Smooth muscle cell (in vitro differentiated cells): ENCODE measurements at regions not wholly inside any gene's neighbourhood (a gene's known extent, or its start where the extent isn't known, plus 50 kb on each side); places are given as distances from the start of the nearest gene placed in this dataset.

Source experiments
- DNase-seq: peaks from one replicate; lab custom pipeline; 2025; ENCODE audit not compliant: unreplicated experiment; lab: John Stamatoyannopoulos, UW
- H2AFZ ChIP-seq: fragments of 200-600 bp; sonication (generic); 2 replicates; pipeline ENCODE4 v1.6.0; 2016; ENCODE audit warnings: antibody characterized with exemption, low read depth, mild to moderate bottlenecking
- H3F3A ChIP-seq: fragments of 200-600 bp; sonication (generic); 2 replicates; pipeline ENCODE4 v1.6.0; 2017; ENCODE audit warnings: antibody characterized with exemption, low read depth
- H3K27ac ChIP-seq: fragments of 200-600 bp; sonication (generic); 2 replicates; pipeline ENCODE4 v1.5.1; 2016; ENCODE audit warnings: low read depth, mild to moderate bottlenecking
- H3K27me3 ChIP-seq: fragments of 200-600 bp; sonication (generic); 2 replicates; pipeline ENCODE4 v1.6.1; 2016; ENCODE audit warnings: low read depth, mild to moderate bottlenecking
- H3K36me3 ChIP-seq: fragments of 200-600 bp; sonication (generic); 2 replicates; pipeline ENCODE4 v1.5.1; 2016; ENCODE audit warnings: low read depth
- H3K4me1 ChIP-seq: fragments of 200-600 bp; sonication (generic); 2 replicates; pipeline ENCODE4 v1.5.1; 2016; ENCODE audit warnings: low read depth
- H3K4me2 ChIP-seq: fragments of 200-600 bp; sonication (generic); 2 replicates; pipeline ENCODE4 v1.6.0; 2016; ENCODE audit warnings: mild to moderate bottlenecking
- H3K4me3 ChIP-seq: fragments of 200-600 bp; sonication (generic); 2 replicates; pipeline ENCODE4 v1.5.1; 2016; ENCODE audit warnings: mild to moderate bottlenecking
- H3K79me2 ChIP-seq: fragments of 200-600 bp; sonication (generic); 2 replicates; pipeline ENCODE4 v1.6.0; 2016; ENCODE audit warnings: low read depth, mild to moderate bottlenecking
- H3K9ac ChIP-seq: fragments of 200-600 bp; sonication (generic); 2 replicates; pipeline ENCODE4 v1.6.0; 2016; ENCODE audit warnings: low read depth
- H3K9me3 ChIP-seq: fragments of 200-600 bp; sonication (generic); replicated peaks from 2 replicates; pipeline ENCODE4 v1.5.1; 2016; ENCODE audit warnings: low read depth
- H4K20me1 ChIP-seq: fragments of 200-600 bp; sonication (generic); 2 replicates; pipeline ENCODE4 v1.6.0; 2016; ENCODE audit warnings: low read depth
- WGBS: methylation state at CpG from one replicate; pipeline ENCODE4 v1.1.7; 2016; ENCODE audit warnings: low lambda C conversion rate; 5-methylcytosine and 5-hydroxymethylcytosine counted together
- TF ChIP-seq, protein P1 (sequence below): fragments of 200-600 bp; sonication (generic); IDR thresholded peaks from 2 replicates; pipeline ENCODE4 v1.5.1; 2017; ENCODE audit warnings: borderline replicate concordance, mild to moderate bottlenecking, antibody characterized with exemption; ENCODE audit not compliant: insufficient read depth, poor library complexity, severe bottlenecking

DNA sequence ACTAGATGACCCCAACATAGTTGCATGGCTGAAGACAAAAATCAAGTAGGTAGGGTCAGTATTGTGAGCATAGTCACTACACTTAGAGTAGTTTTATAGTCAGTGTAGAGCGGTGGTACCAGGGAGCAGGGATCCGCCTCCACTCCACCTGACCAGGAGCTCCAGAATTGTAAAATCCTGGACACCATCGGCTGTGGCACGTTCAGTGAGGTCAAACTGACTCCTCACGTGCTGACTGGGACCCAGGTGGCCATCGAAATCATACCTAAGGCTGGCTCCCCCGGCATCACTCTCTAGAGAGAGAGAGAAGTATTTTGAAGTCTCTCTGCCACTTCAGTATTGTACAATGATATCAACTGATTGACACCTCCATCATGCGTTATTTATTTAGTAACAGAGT lies 59.7 kb upstream of the TAMM41 start:
- H3K4me1 ChIP-seq, result no peaks in the 10 kb centered on the region
- TF ChIP-seq, protein P1, sequence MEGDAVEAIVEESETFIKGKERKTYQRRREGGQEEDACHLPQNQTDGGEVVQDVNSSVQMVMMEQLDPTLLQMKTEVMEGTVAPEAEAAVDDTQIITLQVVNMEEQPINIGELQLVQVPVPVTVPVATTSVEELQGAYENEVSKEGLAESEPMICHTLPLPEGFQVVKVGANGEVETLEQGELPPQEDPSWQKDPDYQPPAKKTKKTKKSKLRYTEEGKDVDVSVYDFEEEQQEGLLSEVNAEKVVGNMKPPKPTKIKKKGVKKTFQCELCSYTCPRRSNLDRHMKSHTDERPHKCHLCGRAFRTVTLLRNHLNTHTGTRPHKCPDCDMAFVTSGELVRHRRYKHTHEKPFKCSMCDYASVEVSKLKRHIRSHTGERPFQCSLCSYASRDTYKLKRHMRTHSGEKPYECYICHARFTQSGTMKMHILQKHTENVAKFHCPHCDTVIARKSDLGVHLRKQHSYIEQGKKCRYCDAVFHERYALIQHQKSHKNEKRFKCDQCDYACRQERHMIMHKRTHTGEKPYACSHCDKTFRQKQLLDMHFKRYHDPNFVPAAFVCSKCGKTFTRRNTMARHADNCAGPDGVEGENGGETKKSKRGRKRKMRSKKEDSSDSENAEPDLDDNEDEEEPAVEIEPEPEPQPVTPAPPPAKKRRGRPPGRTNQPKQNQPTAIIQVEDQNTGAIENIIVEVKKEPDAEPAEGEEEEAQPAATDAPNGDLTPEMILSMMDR, result no peak
- H3K4me3 ChIP-seq, result no peak overlapping the region
- H3K36me3 ChIP-seq, result no peaks in the 10 kb centered on the region
- H3K79me2 ChIP-seq, result no peaks in the 10 kb centered on the region
- H3K9me3 ChIP-seq, result no peaks in the 10 kb centered on the region
- H3K4me2 ChIP-seq, result no peak overlapping the region
- peaks cover 9% of the 10 kb centered on the region for H3K27me3 ChIP-seq
- no peak overlapping the region for H3K27ac ChIP-seq
- 88% methylated on average over 8 of the region's 8 CpGs for WGBS
- H4K20me1 ChIP-seq, result no peaks in the 10 kb centered on the region
- no peak overlapping the region for H2AFZ ChIP-seq
- H3K9ac ChIP-seq, result no peak overlapping the region
- no peak for DNase-seq
- H3F3A ChIP-seq, result no peaks in the 10 kb centered on the region

DNA sequence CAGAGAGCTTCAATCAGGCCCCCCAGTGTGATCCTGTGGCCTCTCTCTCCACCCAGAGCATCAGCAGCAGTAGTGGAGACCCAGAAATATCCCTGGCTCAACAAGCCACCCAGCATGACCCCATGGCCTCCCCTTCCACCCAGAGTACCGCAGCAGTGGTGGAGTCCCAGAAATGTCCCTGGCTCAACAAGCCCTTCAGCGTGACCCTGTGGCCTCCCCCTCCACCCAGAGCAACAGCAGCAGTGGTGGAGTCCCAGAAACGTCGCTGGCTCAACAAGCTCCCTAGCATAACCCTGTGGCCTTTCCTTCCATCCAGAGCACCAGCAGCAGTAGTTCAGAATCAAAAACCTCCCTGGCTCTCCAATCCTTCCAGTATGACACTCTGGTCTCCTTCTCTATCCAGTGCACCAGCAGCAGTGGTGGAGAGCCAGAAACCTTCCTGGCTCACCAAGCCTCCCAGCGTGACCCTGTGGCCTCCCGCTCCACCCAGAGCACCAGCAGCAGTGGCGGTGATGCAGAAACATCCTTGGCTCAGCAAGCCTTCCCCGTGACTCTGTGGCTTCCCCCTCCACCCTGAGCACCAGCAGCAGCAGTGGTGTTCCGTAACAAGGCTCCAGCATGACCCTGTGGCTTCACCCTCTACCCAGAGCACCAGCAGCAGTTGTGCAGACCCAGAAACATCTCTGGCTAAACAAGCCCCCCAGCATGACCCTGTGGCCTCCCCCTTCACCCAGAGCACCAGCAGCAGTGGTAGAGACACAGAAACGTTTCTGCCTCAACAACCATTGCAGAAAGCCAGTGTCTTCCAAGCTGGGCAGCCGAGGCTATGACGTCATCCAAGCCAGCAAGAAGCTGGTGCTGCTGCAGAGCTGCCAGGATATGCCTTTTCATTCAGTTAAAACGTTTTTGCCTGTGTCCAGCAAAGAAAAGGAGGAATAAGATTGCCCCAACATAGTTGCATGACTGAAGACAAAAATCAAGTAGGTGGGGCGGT lies 61.3 kb upstream of the TAMM41 start:
- Histone ChIP-seq H3K4me2 (no peak overlapping the region), H3K36me3 (no peaks in the 10 kb centered on the region), H3F3A (no peaks in the 10 kb centered on the region), H3K27me3 (peaks cover 6% of the 10 kb centered on the region), H2AFZ (no peak overlapping the region), H3K9ac (no peak overlapping the region), H3K4me3 (no peak overlapping the region), H3K9me3 (no peaks in the 10 kb centered on the region), H3K79me2 (no peaks in the 10 kb centered on the region), H3K27ac (no peak overlapping the region), H4K20me1 (no peaks in the 10 kb centered on the region), H3K4me1 (no peaks in the 10 kb centered on the region)
- no peak for DNase-seq
- TF ChIP-seq, protein P1, result no peak
- WGBS, result 75% methylated on average over 14 of the region's 14 CpGs

DNA sequence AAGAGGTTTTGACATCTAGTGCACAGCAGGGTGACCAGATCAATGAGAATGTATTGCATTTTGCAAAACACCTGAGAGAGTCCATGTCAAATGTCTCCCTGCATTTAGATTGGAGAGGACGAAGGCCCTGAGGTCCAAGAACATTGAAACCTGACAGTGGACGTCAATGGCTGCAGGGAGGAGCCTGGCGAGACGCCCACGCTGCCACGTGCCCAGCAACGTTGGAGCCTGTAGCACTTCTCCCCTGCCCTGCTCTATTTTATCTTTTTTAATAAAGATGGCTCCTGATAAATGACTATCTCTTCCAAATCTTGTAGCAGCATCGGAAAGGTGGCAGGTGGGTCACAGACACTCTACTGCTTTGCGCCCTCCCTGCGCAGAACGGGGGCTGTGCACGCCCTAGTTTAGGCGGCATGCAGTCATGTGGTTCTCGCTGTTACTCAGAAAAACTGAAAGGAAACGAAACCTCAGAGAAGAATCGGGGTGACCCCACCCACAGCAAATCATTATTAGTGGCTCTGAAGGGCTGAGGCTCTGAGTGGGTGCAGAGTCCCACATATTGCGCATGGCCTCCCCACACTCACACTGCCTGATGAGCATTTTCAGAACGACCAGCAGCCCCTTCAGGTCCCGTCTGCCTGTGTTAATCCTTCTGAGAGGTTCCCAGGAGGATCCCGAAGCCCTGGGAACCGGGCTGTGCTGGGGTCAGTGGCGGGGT lies 62.5 kb upstream of the TAMM41 start:
- Histone ChIP-seq H3K79me2 (no peaks in the 10 kb centered on the region), H3K4me3 (no peak overlapping the region), H3K9me3 (no peaks in the 10 kb centered on the region), H3F3A (no peaks in the 10 kb centered on the region), H4K20me1 (no peaks in the 10 kb centered on the region), H3K4me1 (no peaks in the 10 kb centered on the region), H2AFZ (no peak overlapping the region), H3K4me2 (no peak overlapping the region), H3K9ac (no peak overlapping the region), H3K27me3 (peaks cover 5% of the 10 kb centered on the region), H3K27ac (no peak overlapping the region), H3K36me3 (no peaks in the 10 kb centered on the region)
- 85% methylated on average over 22 of the region's 22 CpGs for WGBS
- TF ChIP-seq, protein P1, result no peak
- no peak for DNase-seq
